ENCODE measurements at regions not wholly inside any gene's neighbourhood (a gene's known extent, or its start where the extent isn't known, plus 50 kb on each side); places are given as distances from the start of the nearest gene placed in this dataset.
"Not testable (repeated sequence)": the region's sequence is repeated elsewhere in the genome, so short reads cannot be mapped to it uniquely, and the experiment has no call there.

DNA sequence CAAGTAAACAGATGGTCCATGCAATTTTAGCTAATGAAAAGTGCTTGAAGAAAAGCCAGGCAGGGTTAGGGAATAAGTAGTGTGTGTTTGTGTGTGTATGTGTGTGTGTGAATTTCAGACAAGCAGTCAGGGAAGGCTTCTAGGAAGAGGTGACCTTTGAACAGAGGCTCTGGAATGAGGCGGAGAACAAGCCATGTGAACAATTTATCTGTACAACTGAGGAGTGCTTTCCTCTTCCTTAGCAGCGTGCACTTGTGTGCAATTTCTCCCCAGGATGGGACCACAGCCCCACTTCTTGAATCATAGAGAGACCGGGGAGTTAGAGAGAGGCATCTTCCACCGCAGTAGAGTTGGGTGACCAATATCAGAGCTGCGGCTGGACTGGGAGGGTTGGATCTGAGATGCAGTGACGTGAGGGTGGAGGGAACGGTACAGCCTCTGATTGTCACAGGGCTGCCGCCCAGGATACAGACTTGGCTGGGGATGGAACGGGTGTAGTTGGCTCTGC lies 69.2 kb upstream of the FAM171A1 start:
- no peak overlapping the region for H3K4me3 ChIP-seq (ENCODE audit: low read length)
- no peak for TF ChIP-seq ZNF274 (IDR thresholded peaks at IDR 0.05; ENCODE audit: low read depth, low read length)

GRCh38 chr10:15439341-15439842 lies 68.3 kb upstream of the FAM171A1 start:
- no peak overlapping the region for H3K4me3 ChIP-seq (ENCODE audit: low read length)

GRCh38 chr10:15436696-15437095 lies 65.6 kb upstream of the FAM171A1 start:
- TF ChIP-seq ZNF274 (IDR thresholded peaks at IDR 0.05; ENCODE audit: low read depth, low read length): no peak
- no peak overlapping the region for H3K4me3 ChIP-seq (ENCODE audit: low read length)

More at GRCh38 chr10:15439341-15439842, 68.3 kb upstream of the FAM171A1 start:
- TF ChIP-seq ZNF274 (IDR thresholded peaks at IDR 0.05; ENCODE audit: low read depth, low read length): no peak

- H3K4me3 ChIP-seq (ENCODE audit: low read length): peak overlapping the region; percentile 59
- TF ChIP-seq ZNF274 (IDR thresholded peaks at IDR 0.05; ENCODE audit: low read depth, low read length): no peak
These were observed 62.9 kb upstream of the FAM171A1 start for GRCh38 chr10:15433850-15434537.

DNA sequence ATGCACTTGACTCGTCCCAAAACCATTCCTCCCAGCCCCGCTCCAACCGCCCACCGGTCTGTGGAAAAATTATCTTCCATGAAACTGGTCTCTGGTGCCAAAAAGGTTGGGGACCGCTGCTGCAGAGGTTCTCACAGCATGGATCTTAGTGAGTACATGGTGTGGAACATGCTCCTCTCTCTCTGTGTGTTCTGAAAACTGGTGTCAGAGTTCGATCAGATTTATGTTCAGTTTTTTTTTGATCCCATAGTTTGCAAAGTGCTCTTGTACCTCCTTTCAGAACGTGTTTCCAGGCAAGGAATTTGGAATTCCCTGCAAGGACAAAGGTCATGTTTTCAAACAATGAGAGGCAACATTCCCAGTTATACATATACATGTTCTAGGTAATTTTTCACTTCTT lies 61.2 kb upstream of the FAM171A1 start:
- no peak for TF ChIP-seq ZNF274 (IDR thresholded peaks at IDR 0.05; ENCODE audit: low read depth, low read length)
- no peak overlapping the region for H3K4me3 ChIP-seq (ENCODE audit: low read length)

DNA sequence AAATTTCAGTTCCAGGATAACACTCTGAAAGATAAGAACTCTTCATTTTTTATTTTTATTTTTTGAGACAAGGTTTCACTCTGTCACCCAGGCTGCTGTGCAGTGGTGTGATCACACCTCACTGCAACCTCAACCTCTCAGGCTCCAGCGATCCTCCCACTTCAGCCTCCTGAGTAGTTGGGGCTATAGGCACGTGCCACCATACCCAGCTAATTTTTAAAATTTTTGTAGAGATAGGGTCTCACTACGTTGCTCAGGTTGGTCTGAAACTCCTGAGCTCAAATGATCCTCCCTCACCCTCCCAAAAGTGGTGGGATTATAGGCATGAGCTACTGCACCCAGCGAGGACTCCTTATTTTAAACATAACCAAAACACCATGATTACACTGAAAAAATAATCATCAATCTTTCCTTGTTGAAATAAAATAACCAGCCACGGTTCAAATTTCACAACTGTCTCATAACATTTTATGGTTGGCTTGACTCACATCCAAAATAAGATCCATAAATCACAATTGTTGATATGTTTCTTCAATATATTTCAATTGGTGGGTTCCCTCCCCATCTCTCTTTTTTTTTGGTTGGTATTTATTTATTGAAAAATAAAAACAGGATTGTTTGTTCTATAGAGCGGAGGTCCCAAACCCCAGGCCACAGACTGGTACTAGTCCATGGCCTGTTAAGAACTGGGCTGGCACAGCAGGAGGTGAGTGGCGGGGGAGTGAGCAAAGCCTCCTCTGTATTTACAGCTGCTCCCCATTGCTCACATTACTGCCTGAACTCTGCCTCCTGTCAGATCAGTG lies 60.1 kb upstream of the FAM171A1 start:
- H3K4me3 ChIP-seq (ENCODE audit: low read length): no peak overlapping the region
- TF ChIP-seq ZNF274 (IDR thresholded peaks at IDR 0.05; ENCODE audit: low read depth, low read length): no peak

- no peak for TF ChIP-seq ZNF274 (IDR thresholded peaks at IDR 0.05; ENCODE audit: low read depth, low read length)
These were observed 57.6 kb upstream of the FAM171A1 start for GRCh38 chr10:15428681-15429080.

GRCh38 chr10:15427843-15428414 lies 56.8 kb upstream of the FAM171A1 start:
- TF ChIP-seq ZNF274 (IDR thresholded peaks at IDR 0.05; ENCODE audit: low read depth, low read length): no peak
- H3K4me3 ChIP-seq (ENCODE audit: low read length): no peak overlapping the region

More at GRCh38 chr10:15428681-15429080, 57.6 kb upstream of the FAM171A1 start:
- H3K4me3 ChIP-seq (ENCODE audit: low read length): no peak overlapping the region

DNA sequence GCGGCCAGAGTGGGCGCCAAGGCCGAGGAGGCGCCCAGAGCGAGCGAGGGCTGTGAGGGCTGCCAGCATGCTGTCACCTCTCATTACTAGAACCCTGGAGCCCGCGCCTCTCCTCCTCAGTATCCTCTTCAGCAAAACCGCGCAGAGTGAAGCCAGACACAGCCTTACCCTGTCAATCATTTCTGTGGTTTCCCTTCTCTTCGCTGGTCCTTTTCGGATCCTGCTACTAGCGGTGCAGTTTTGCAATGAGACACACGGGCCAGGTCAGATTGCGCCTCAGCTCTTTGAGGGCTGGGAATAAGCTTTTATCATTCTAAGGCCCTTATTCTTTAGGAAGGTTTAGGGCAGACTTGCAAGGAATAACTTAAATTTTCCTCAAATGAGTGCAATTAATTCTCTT lies 55.5 kb upstream of the FAM171A1 start:
- no peak for TF ChIP-seq ZNF274 (IDR thresholded peaks at IDR 0.05; ENCODE audit: low read depth, low read length)

GRCh38 chr10:15426115-15426514 lies 55.0 kb upstream of the FAM171A1 start:
- TF ChIP-seq ZNF274 (IDR thresholded peaks at IDR 0.05; ENCODE audit: low read depth, low read length): no peak

More for the DNA sequence above, 55.5 kb upstream of the FAM171A1 start:
- H3K4me3 ChIP-seq (ENCODE audit: low read length): no peak overlapping the region

DNA sequence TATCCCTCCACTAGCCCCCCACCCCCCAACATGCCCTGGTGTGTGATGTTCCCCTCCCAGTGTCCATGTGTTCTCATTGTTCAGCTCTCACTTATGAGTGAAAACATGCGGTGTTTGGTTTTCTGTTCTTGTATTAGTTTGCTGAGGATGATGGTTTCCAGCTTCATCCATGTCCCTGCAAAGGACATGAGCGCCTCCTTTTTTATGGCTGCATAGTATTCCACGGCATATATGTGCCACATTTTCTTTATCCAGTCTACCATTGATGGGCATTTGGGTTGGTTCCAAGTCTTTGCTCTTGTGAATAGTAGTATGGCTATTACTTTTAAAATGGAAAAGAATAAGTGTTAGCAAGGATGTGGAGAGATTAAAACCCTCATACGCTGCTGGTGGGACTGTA lies 50.8 kb upstream of the FAM171A1 start:
- not testable (repeated sequence) for H3K4me3 ChIP-seq (ENCODE audit: low read length)

More at GRCh38 chr10:15426115-15426514, 55.0 kb upstream of the FAM171A1 start:
- no peak overlapping the region for H3K4me3 ChIP-seq (ENCODE audit: low read length)

Data from GM08714 (cell line).